ENCODE measurements at regions not wholly inside any gene's neighbourhood (a gene's known extent, or its start where the extent isn't known, plus 50 kb on each side); places are given as distances from the start of the nearest gene placed in this dataset.

DNA sequence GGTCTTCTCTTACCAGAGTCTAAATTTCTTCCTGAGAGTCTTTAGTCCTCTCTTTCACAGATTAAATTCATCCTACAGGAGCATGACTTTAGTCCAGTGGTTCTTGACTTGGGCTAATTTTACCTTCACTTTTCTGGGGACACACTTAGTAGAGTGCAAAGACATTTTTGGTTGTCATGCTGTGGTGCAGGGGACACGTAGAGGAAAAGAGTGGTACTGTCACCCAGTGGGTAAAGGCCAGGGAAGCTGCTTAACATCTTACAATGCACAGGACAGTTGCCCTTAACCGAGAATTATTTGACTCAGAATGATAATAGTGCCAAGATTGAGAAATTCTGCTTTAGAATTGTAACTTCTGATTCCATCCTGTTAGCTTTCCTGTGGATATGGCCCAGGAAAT lies 772.5 kb upstream of the GRM7 start:
- TF ChIP-seq, protein P1, sequence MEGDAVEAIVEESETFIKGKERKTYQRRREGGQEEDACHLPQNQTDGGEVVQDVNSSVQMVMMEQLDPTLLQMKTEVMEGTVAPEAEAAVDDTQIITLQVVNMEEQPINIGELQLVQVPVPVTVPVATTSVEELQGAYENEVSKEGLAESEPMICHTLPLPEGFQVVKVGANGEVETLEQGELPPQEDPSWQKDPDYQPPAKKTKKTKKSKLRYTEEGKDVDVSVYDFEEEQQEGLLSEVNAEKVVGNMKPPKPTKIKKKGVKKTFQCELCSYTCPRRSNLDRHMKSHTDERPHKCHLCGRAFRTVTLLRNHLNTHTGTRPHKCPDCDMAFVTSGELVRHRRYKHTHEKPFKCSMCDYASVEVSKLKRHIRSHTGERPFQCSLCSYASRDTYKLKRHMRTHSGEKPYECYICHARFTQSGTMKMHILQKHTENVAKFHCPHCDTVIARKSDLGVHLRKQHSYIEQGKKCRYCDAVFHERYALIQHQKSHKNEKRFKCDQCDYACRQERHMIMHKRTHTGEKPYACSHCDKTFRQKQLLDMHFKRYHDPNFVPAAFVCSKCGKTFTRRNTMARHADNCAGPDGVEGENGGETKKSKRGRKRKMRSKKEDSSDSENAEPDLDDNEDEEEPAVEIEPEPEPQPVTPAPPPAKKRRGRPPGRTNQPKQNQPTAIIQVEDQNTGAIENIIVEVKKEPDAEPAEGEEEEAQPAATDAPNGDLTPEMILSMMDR (IDR thresholded peaks at IDR 0.05; ENCODE audit: extremely low read depth in 1 of 2, insufficient read depth in 1 of 2, low read depth in 1 of 2, low read length in 2 of 2) = no peak
- TF ChIP-seq MYC (IDR thresholded peaks at IDR 0.05; ENCODE audit: low read depth, low read length) (no peak), POLR2AphosphoS5 (IDR thresholded peaks at IDR 0.05; ENCODE audit: insufficient read depth, low read depth, low read length) (no peak), POLR2A (IDR thresholded peaks at IDR 0.05; ENCODE audit: low read depth, low read length) (no peak), JUN (IDR thresholded peaks at IDR 0.05; ENCODE audit: borderline replicate concordance, insufficient read depth, insufficient read length, low read depth) (no peak), FOS (IDR thresholded peaks at IDR 0.05; ENCODE audit: borderline replicate concordance, insufficient read depth, low read length) (no peak), EZH2 (IDR thresholded peaks at IDR 0.05; ENCODE audit: borderline replicate concordance, low read depth, low read length, severe bottlenecking) (no peak)
- TF ChIP-seq, protein P2, sequence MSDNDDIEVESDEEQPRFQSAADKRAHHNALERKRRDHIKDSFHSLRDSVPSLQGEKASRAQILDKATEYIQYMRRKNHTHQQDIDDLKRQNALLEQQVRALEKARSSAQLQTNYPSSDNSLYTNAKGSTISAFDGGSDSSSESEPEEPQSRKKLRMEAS (IDR thresholded peaks at IDR 0.05; ENCODE audit: insufficient read depth, insufficient read length) = no peak

Measured in endothelial cell of umbilical vein (primary cell).